WTC11 (cell line): ENCODE measurements at regions not wholly inside any gene's neighbourhood (a gene's known extent, or its start where the extent isn't known, plus 50 kb on each side); places are given as distances from the start of the nearest gene placed in this dataset.

ENCODE experiments used
- ATAC-seq: fragments of 200-7000 bp; cut with Tn5 transposase; 2 replicates; pipeline ENCODE4 v1.10.0; 2021; ENCODE audit warnings: mild to moderate bottlenecking, moderate library complexity
- CTCF ChIA-PET: fragments of 300-600 bp; sonication (Branson Sonifier 250); formaldehyde crosslinking; loops from one replicate; lab custom pipeline; 2021; ENCODE audit warnings: antibody characterized with exemption; lab: Charles Lee
- POLR2A ChIA-PET: fragments of 350-600 bp; sonication (Branson Sonifier 250); formaldehyde crosslinking; loops from one replicate; lab custom pipeline; 2021; ENCODE audit warnings: antibody characterized with exemption; lab: Charles Lee
- DNase-seq: peaks from one replicate; pipeline ENCODE4 v3.0.0; 2021; ENCODE audit warnings: low spot score
- H3K27ac Mint-ChIP-seq: 2 replicates; pipeline ENCODE4 v1.8.0; 2021; ENCODE audit warnings: mixed read lengths
- H3K27me3 Mint-ChIP-seq: 2 replicates; pipeline ENCODE4 v1.8.0; 2021; ENCODE audit warnings: low read depth, mild to moderate bottlenecking, moderate library complexity, mixed read lengths
- H3K36me3 Mint-ChIP-seq: 2 replicates; pipeline ENCODE4 v1.8.0; 2021; ENCODE audit warnings: mixed read lengths
- H3K4me1 Mint-ChIP-seq: 2 replicates; pipeline ENCODE4 v1.8.0; 2022; ENCODE audit warnings: mixed read lengths
- H3K4me3 Mint-ChIP-seq: 2 replicates; pipeline ENCODE4 v1.8.0; 2021; ENCODE audit warnings: mild to moderate bottlenecking, moderate library complexity, mixed read lengths
- H3K9me3 Mint-ChIP-seq: 2 replicates; pipeline ENCODE4 v1.8.0; 2021; ENCODE audit warnings: mixed read lengths
- ATF1 ChIP-seq: sonication (generic); formaldehyde crosslinking; IDR thresholded peaks from 2 replicates; pipeline ENCODE4 v1.8.1; 2023; ENCODE audit warnings: mild to moderate bottlenecking, moderate library complexity, missing genetic modification reagents
- ATF2 ChIP-seq: sonication (generic); formaldehyde crosslinking; IDR thresholded peaks from 2 replicates; pipeline ENCODE4 v1.8.1; 2022; ENCODE audit warnings: low read depth, missing genetic modification reagents, borderline replicate concordance
- FOXJ3 ChIP-seq: sonication (generic); formaldehyde crosslinking; IDR thresholded peaks from 2 replicates; pipeline ENCODE4 v1.9.0; 2021; ENCODE audit warnings: missing genetic modification reagents, mild to moderate bottlenecking, borderline replicate concordance
- FOXP4 ChIP-seq: sonication (generic); formaldehyde crosslinking; IDR thresholded peaks from 2 replicates; pipeline ENCODE4 v1.8.0; 2022; ENCODE audit warnings: mild to moderate bottlenecking, missing genetic modification reagents
- GABPB1 ChIP-seq: sonication (generic); formaldehyde crosslinking; IDR thresholded peaks from 2 replicates; pipeline ENCODE4 v1.8.1; 2023; ENCODE audit warnings: mild to moderate bottlenecking, missing genetic modification reagents
- GTF2I ChIP-seq: fragments of 250-450 bp; sonication (Bioruptor Pico); conservative IDR thresholded peaks from 2 replicates; pipeline ENCODE4 v1.4.0; 2021; ENCODE audit warnings: mild to moderate bottlenecking
- HMGA2 ChIP-seq: fragments of 250-450 bp; sonication (Bioruptor Pico); IDR thresholded peaks from 2 replicates; pipeline ENCODE4 v1.4.0; 2021; ENCODE audit warnings: mild to moderate bottlenecking, moderate library complexity
- IRF1 ChIP-seq: sonication (generic); formaldehyde crosslinking; IDR thresholded peaks from 2 replicates; pipeline ENCODE4 v1.8.0; 2023; ENCODE audit warnings: missing genetic modification reagents
- IRF2 ChIP-seq: sonication (generic); formaldehyde crosslinking; IDR thresholded peaks from 2 replicates; pipeline ENCODE4 v1.8.0; 2022; ENCODE audit warnings: low read depth, missing genetic modification reagents, borderline replicate concordance
- NR3C1 ChIP-seq: sonication (generic); formaldehyde crosslinking; conservative IDR thresholded peaks from 2 replicates; pipeline ENCODE4 v1.8.1; 2023; ENCODE audit warnings: low read depth, mild to moderate bottlenecking, missing genetic modification reagents
- ZMAT4 ChIP-seq: fragments of 250-450 bp; sonication (Bioruptor Pico); IDR thresholded peaks from 2 replicates; pipeline ENCODE4 v1.9.0; 2021; ENCODE audit warnings: mild to moderate bottlenecking
- ZNF532 ChIP-seq: fragments of 250-450 bp; sonication (Bioruptor Pico); IDR thresholded peaks from 2 replicates; pipeline ENCODE4 v1.9.0; 2021; ENCODE audit warnings: mild to moderate bottlenecking, borderline replicate concordance
- TF ChIP-seq, protein P1 (sequence below): sonication (generic); formaldehyde crosslinking; IDR thresholded peaks from 2 replicates; pipeline ENCODE4 v1.8.1; 2022; ENCODE audit warnings: mild to moderate bottlenecking, moderate library complexity, missing genetic modification reagents
- TF ChIP-seq, protein P2 (sequence below): sonication (generic); formaldehyde crosslinking; conservative IDR thresholded peaks from 2 replicates; pipeline ENCODE4 v1.8.1; 2022; ENCODE audit warnings: mild to moderate bottlenecking, missing genetic modification reagents
- TF ChIP-seq, protein P3 (sequence below): sonication (generic); formaldehyde crosslinking; IDR thresholded peaks from 2 replicates; pipeline ENCODE4 v1.8.1; 2022; ENCODE audit warnings: mild to moderate bottlenecking, missing genetic modification reagents, moderate library complexity, borderline replicate concordance

- TF ChIP-seq IRF2 (CRISPR knock-in tag), result no peak
- TF ChIP-seq ZNF532 (CRISPR knock-in tag), result no peak
- TF ChIP-seq ATF1 (CRISPR knock-in tag), result no peak
- TF ChIP-seq NR3C1 (CRISPR knock-in tag), result no peak
- TF ChIP-seq HMGA2 (CRISPR knock-in tag), result no peak
- TF ChIP-seq IRF1 (CRISPR knock-in tag), result no peak
- no peak for TF ChIP-seq FOXP4 (CRISPR knock-in tag)
- TF ChIP-seq GTF2I (CRISPR knock-in tag), result no peak
Observed at GRCh38 chr6:108746366-108746765, 101.9 kb upstream of the ARMC2 start (continued).

GRCh38 chr6:108746836-108747575, 101.2 kb upstream of the ARMC2 start:
- ATAC-seq (no peak), DNase-seq (no peak)
- H3K4me3 Mint-ChIP-seq, result no peak overlapping the region
- H3K9me3 Mint-ChIP-seq, result no peaks in the 10 kb centered on the region
- no peaks in the 10 kb centered on the region for H3K36me3 Mint-ChIP-seq
- peaks cover 22% of the 10 kb centered on the region for H3K4me1 Mint-ChIP-seq
- H3K27ac Mint-ChIP-seq, result no peak overlapping the region
- POLR2A ChIA-PET, result interaction anchor here (0.6 kb wide), 1 partner anchor 16 kb away, joined by 5 read pairs; no protein-coding TSS in a partner anchor
- CTCF ChIA-PET, result interaction anchor here (1.2 kb wide), 1 partner anchor 91 kb away, joined by 3 read pairs; no protein-coding TSS in a partner anchor
- TF ChIP-seq FOXJ3 (CRISPR knock-in tag) (no peak), ATF2 (no peak), GABPB1 (CRISPR knock-in tag) (no peak), ZMAT4 (CRISPR knock-in tag) (no peak)
- TF ChIP-seq, protein P1, sequence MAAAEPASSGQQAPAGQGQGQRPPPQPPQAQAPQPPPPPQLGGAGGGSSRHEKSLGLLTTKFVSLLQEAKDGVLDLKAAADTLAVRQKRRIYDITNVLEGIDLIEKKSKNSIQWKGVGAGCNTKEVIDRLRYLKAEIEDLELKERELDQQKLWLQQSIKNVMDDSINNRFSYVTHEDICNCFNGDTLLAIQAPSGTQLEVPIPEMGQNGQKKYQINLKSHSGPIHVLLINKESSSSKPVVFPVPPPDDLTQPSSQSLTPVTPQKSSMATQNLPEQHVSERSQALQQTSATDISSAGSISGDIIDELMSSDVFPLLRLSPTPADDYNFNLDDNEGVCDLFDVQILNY, result no peak
- TF ChIP-seq, protein P2, sequence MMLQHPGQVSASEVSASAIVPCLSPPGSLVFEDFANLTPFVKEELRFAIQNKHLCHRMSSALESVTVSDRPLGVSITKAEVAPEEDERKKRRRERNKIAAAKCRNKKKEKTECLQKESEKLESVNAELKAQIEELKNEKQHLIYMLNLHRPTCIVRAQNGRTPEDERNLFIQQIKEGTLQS (CRISPR knock-in tag), result no peak
- TF ChIP-seq, protein P3, sequence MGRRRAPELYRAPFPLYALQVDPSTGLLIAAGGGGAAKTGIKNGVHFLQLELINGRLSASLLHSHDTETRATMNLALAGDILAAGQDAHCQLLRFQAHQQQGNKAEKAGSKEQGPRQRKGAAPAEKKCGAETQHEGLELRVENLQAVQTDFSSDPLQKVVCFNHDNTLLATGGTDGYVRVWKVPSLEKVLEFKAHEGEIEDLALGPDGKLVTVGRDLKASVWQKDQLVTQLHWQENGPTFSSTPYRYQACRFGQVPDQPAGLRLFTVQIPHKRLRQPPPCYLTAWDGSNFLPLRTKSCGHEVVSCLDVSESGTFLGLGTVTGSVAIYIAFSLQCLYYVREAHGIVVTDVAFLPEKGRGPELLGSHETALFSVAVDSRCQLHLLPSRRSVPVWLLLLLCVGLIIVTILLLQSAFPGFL, result no peak
- H3K27me3 Mint-ChIP-seq, result no peaks in the 10 kb centered on the region; the same call in 1 of the 2 replicates
